ENCODE measurements at regions not wholly inside any gene's neighbourhood (a gene's known extent, or its start where the extent isn't known, plus 50 kb on each side); places are given as distances from the start of the nearest gene placed in this dataset.

- Histone ChIP-seq H3K4me2 (ENCODE audit: insufficient read depth, insufficient read length, low read length) (no peak overlapping the region), H4K8ac (replicated peaks; ENCODE audit: insufficient read length, low read depth, low read length) (no peak overlapping the region), H3K9ac (ENCODE audit: extremely low read depth, insufficient read length, low read length) (no peak overlapping the region), H3T11ph (ENCODE audit: low read length) (no peak overlapping the region), H2BK20ac (ENCODE audit: low read depth, low read length, poor library complexity, severe bottlenecking) (no peak overlapping the region), H2BK5ac (ENCODE audit: insufficient read length, low read length) (no peak overlapping the region), H2BK120ac (ENCODE audit: low read depth, low read length, poor library complexity, severe bottlenecking) (no peak overlapping the region), H2AK5ac (ENCODE audit: insufficient read length, low read length) (no peak overlapping the region), H3K14ac (ENCODE audit: insufficient read depth, low read length) (no peak overlapping the region), H4K20me1 (ENCODE audit: control insufficient read depth, insufficient read depth, insufficient read length) (no peaks in the 10 kb centered on the region), H4K5ac (ENCODE audit: insufficient read length, low read depth, low read length) (no peak overlapping the region), H2BK15ac (ENCODE audit: low read depth, low read length) (no peak overlapping the region), H3K79me2 (ENCODE audit: insufficient read depth, low read length) (no peaks in the 10 kb centered on the region), H3K4me1 (ENCODE audit: insufficient read depth, low read length) (no peaks in the 10 kb centered on the region), H3K79me1 (ENCODE audit: insufficient read depth, low read depth, low read length, poor library complexity, severe bottlenecking) (no peaks in the 10 kb centered on the region), H3K56ac (ENCODE audit: insufficient read length, low read depth, low read length) (no peak overlapping the region), H3K18ac (ENCODE audit: insufficient read length, low read depth, low read length) (no peak overlapping the region), H4K91ac (ENCODE audit: insufficient read length, low read depth, low read length) (no peak overlapping the region), H2BK12ac (ENCODE audit: insufficient read length, low read depth, low read length) (no peak overlapping the region), H3K4ac (ENCODE audit: low read depth, low read length) (no peak overlapping the region), H3K23me2 (ENCODE audit: insufficient read length, low read depth, low read length, poor library complexity, severe bottlenecking) (no peaks in the 10 kb centered on the region), H3K23ac (ENCODE audit: insufficient read length, low read depth, low read length) (no peak overlapping the region), H3K27ac (ENCODE audit: insufficient read length, low read depth, low read length) (no peak overlapping the region), H3K27me3 (ENCODE audit: insufficient read depth, low read length) (no peaks in the 10 kb centered on the region), H2AFZ (ENCODE audit: low read length) (no peak overlapping the region), H3K9me3 (ENCODE audit: control insufficient read depth, low read depth, low read length) (no peaks in the 10 kb centered on the region)
- no peak for DNase-seq
- Mint-ChIP-seq H3K9me3 (peaks cover 0 to 3% of the 10 kb centered on the region in 2 experiments; a peak in 3 of 5 replicates), H3K27ac (peak overlapping the region in 1 of 3 experiments; percentile 19; a peak in 2 of 7 replicates), H3K4me3 (no peak overlapping the region), H3K36me3 (ENCODE audit: insufficient read depth in 1 of 3, low read depth in 3 of 3) (peaks cover 0 to 5% (median 2%) of the 10 kb centered on the region in 3 experiments; a peak in 2 of 7 replicates), H3K27me3 (ENCODE audit: low read depth) (no peaks in the 10 kb centered on the region), H3K4me1 (no peaks in the 10 kb centered on the region; a peak in 1 of 4 replicates)
- no peak for TF ChIP-seq CTCF (conservative IDR thresholded peaks at IDR 0.05)
These were observed 124.5 kb upstream of the GIMD1 start for GRCh38 chr4:106493086-106493485.

Data from H9 (cell line).